SK-MEL-5 (cell line): ENCODE measurements at regions not wholly inside any gene's neighbourhood (a gene's known extent, or its start where the extent isn't known, plus 50 kb on each side); places are given as distances from the start of the nearest gene placed in this dataset.

Experiments used
- DNase-seq: peaks from one replicate; pipeline ENCODE4 v3.0.0-alpha.2; 2016; ENCODE audit warnings: low read depth, low spot score
- in situ Hi-C: cut with HindIII; loops from 2 replicates; pipeline ENCODE4 v1.10.0; 2016; ENCODE audit warnings: low sequenced_read_pairs, high pct_unique_total_duplicates, low pct_unique_long_range_greater_than_20kb

- in situ Hi-C loops = no loop called here
- peak; percentile 75 for DNase-seq
Measured at GRCh38 chr18:46281185-46282176, 177.3 kb downstream of the HAUS1 start.

GRCh38 chr18:46282177-46282570, 178.0 kb downstream of the HAUS1 start:
- no peak for DNase-seq
- in situ Hi-C loops = no loop called here

GRCh38 chr18:46282646-46283045, 178.5 kb downstream of the HAUS1 start:
- in situ Hi-C loops = no loop called here
- DNase-seq = no peak

GRCh38 chr18:46283268-46283667, 179.1 kb downstream of the HAUS1 start:
- DNase-seq = no peak
- in situ Hi-C loops = no loop called here

DNA sequence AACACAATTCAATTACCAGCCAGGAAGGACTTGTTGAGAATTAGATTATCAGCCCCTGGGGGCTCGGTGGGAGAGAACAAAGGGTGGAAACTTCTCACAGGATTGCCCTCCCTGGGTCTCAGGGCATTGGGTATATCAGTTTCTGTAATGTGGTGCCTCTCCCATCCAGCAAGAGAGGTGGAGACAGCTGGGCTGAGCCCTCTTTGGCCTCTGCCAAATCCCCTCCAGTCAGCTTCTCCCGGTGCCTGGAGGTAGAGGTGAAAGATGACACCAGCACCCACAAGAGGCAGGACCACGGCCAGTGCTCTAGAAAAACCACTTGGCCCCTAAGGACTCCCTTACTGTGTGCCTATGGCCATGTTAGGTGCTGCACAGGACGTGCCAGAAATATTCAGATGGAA, 179.7 kb downstream of the HAUS1 start:
- in situ Hi-C loops = no loop called here
- DNase-seq = no peak

DNA sequence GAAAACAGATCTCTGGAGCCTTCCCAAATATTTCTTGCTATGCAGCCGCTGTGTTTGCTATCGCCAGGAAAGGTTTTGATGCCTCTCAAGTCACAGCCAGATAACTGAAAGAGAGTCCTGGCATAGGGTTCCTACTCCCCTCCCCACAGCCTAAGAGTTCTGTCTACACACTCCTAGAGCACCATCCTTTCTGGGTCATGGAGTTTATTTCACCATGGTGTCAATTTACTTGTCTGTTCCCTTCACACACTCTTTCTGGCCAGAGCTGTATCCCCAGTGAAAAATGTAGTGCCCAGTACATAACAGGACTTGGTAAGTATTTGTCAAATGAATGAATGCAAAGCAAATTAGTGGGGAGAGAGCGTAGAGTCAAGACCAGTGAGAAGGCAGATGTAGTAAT, 185.3 kb downstream of the HAUS1 start:
- no peak for DNase-seq
- in situ Hi-C loops = no loop called here

DNA sequence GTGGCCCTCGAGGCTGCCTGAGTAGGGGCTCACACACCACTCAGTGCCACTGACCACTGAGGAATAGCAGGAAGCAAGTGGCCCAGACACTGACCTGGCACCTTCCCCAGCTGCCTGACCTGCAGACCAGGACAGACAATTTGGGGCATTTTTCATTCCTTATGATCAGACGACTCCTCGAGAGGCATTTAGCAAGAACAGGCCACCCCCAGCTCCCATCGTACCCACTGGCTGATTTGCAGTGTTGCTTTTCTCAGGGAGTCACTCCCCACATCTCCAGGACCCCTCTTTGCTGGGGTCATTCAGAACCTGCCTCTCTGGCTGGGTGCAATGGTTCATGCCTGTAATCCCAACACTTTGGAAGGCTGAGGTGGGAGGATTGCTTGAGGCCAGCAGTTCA, 185.7 kb downstream of the HAUS1 start:
- in situ Hi-C loops = no loop called here
- DNase-seq = no peak

DNA sequence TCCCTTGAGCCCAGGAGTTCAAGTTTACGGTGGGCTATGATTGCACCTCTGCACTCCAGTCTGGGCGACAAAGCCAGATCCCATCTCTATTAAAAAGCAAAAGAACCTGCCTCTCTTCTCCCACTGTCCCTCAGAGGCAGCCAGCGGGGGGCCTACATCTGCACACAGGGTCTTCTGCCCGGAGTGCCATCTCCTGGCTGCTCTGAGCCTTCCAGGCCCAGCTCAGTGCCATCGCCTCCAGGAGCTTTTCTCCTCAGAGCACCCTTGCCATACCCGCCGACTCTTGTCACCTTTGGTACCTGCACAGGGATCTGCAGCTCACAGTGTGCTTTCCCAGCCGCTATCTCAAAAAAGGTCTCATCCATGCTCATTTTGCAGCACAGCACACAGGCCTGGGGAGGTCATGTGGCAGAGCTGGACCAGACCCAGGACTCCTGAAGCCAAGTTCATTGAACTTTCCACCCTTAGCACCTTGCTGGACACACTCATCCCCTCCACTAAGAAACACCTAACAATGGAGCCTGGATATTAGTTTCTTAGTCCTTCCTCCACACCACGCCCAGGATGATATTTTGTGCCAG, 186.3 kb downstream of the HAUS1 start:
- no peak for DNase-seq
- in situ Hi-C loops = no loop called here

GRCh38 chr18:46291149-46291548, 187.0 kb downstream of the HAUS1 start:
- in situ Hi-C loops = no loop called here
- no peak for DNase-seq

DNA sequence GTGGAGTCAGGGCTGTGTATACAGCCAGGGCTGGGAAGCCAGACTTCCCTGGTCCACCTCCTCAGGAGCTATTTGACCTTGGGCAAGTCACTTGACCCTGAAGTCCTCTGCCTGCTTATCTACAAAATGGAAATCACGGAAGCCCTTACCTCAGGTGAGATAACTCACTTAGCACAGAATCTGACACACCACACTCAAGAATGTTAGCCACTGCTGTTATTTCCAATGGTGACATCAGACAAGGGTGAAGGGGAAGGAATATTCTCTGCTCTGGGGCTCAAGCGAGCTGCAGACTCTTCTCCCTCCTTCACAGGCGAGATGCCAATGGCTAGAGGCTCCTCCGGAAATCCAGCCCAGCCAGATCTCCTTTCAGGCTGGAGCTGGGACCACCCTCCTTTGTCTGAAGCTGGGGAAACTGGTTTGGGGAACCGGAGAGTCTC, 189.6 kb downstream of the HAUS1 start:
- in situ Hi-C loops = no loop called here

DNA sequence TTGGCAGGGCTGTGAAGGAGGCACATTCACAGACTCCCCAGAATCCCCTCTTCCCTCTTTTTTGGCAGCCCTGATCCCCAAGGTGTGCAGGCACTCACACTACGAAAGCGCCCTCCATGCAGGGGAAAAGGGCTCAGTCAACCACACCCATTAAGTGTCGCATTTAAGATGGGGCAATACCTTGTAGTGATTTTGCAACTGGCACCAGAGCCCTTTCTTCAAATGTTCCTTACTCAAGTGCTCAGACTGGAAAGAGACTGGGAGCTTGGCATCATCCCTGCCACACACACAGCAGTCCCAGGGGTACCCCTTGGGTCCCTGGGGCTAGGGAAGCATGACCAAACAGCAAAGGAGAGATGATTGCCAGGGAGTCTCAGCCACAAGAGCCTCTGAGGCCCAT, 190.1 kb downstream of the HAUS1 start:
- in situ Hi-C loops = no loop called here
- no peak for DNase-seq

More for the DNA sequence above, 189.6 kb downstream of the HAUS1 start:
- no peak for DNase-seq

GRCh38 chr18:46294751-46295150, 190.6 kb downstream of the HAUS1 start:
- no peak for DNase-seq
- in situ Hi-C loops = no loop called here

- DNase-seq = no peak
- in situ Hi-C loops = no loop called here
Measured at GRCh38 chr18:46295416-46295815, 191.2 kb downstream of the HAUS1 start.

DNA sequence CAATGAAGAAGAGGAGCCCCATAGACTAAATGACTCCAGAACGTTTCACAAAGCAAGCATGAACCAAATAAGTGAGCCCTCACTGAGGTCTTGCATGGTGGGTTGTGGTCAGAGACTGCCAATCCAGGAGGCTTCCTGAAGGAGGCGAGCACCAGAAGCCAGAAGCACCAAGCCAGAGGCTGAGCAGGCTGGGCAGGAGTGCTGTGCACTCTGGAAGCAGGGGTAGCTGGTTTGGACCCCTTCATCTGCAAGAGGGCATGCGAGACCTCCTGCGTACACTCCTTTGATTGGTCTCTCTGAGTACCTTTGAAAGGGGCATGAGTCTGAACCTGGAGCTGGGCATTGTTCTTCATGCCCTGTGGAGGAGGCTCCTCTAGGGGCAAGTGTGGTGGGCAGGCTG, 192.5 kb downstream of the HAUS1 start:
- no peak for DNase-seq
- in situ Hi-C loops = no loop called here

DNA sequence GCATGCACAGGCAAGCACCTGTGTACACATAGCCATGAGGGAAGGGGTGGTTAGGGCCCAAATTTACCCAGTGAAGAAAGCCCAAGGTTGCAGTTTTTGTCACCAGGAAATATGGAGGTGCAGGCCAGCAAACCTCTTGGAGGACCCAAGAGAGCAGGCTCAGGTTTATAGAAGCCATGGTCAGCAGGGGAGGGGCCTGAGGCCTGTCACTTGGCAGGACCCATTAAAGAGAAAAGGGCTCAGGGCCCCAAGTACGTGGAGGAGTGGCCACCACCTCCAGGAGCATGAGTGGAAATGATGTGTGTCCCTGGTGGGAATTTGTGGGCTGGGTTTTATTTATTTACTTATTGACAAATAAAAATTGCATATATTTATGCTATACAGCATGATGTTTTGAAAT, 192.9 kb downstream of the HAUS1 start:
- DNase-seq = no peak
- in situ Hi-C loops = no loop called here

GRCh38 chr18:46297621-46298020, 193.4 kb downstream of the HAUS1 start:
- in situ Hi-C loops = no loop called here
- no peak for DNase-seq

GRCh38 chr18:46298511-46298910, 194.3 kb downstream of the HAUS1 start:
- in situ Hi-C loops = no loop called here
- no peak for DNase-seq

DNA sequence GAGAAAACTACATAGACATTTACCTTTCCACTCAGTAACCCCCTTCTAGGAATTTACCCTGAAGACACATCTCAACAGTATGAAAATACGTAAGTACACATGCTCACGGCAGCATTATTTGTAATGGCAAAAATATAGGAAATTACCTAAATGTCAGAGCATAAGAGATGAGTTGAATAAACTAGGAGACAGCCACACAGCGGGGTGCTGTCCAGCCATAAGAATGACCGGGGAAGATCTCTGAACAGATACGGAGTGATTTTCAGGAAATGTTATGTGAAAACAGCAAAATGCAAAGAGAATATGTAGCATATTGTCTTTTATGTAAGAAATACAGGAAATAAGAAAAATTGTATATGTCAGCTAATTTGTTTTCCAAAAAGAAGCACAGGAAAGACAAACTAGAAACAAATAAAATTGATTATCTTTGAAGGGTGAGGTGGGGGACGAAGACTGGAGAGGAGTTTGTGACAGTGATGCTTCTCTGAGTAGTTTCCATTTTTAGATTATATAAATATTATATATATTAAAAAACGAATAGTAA, 195.4 kb downstream of the HAUS1 start:
- in situ Hi-C loops = no loop called here
- DNase-seq = no peak

DNA sequence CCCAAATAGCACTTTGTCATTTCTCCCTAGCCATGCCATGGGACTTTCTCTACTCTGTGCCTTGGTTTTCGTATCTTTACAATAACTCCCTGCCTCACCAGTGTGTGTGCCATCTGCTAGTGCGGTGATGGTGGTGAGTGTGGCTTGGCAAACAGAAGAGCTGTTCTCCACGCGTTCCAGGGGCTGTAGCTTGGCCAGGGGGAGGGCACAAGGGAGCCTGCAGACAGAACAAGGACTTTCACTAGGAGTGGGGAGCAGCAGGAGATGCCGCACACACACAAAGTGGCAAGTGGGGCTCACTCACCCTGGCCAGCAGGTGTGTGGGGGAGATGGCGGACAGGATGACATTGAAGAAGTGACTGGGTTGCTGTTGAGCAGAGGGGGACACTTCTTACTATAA, 196.9 kb downstream of the HAUS1 start:
- DNase-seq = no peak
- in situ Hi-C loops = no loop called here
